Loucy (cell line): ENCODE measurements at regions not wholly inside any gene's neighbourhood (a gene's known extent, or its start where the extent isn't known, plus 50 kb on each side); places are given as distances from the start of the nearest gene placed in this dataset.

Experiments used
- EZH2phosphoT487 ChIP-seq: fragments of 200-600 bp; IDR thresholded peaks from 2 replicates; pipeline ENCODE4 v1.6.1; 2018; ENCODE audit warnings: antibody characterized with exemption, mild to moderate bottlenecking, moderate library complexity, borderline replicate concordance
- TF ChIP-seq, protein P1 (sequence below): fragments of 200-600 bp; sonication (generic); conservative IDR thresholded peaks from 2 replicates; pipeline ENCODE4 v1.5.1; 2014; ENCODE audit warnings: mild to moderate bottlenecking, antibody characterized with exemption, low read length

DNA sequence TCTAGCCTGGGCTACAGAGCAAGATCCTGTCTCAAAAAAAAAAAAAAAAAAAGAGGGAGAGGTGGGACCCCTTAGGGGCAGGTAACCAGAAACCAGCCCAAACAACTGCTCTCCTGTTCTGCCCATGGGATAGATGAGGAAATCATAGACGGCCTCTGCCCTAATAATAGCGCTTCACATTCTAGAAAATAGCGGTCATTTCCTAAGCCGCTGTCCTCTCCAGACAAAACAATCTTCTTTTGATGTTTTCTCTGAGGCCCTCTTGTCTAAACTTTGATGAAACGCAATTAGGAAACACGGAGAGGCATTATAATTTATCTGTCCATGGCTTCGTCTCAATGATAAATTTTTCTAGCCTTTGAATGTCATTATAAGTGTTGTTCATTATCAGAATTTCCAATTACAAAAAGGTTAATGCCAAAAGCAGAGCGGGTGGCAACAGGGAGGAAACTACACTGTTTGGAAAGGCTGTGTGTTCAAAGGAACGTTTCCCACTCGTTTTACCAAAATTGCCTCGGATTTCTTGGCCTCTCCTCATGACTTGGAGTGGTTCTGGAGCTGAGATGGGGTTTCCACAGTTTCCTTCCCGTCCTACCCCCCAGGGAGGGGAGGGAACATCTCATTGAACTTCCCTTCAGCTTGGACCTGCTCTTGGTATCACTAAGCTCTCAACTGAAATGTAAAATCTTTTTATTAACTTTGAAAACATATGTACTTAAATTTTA, 151.6 kb upstream of the ZNF236 start:
- TF ChIP-seq, protein P1, sequence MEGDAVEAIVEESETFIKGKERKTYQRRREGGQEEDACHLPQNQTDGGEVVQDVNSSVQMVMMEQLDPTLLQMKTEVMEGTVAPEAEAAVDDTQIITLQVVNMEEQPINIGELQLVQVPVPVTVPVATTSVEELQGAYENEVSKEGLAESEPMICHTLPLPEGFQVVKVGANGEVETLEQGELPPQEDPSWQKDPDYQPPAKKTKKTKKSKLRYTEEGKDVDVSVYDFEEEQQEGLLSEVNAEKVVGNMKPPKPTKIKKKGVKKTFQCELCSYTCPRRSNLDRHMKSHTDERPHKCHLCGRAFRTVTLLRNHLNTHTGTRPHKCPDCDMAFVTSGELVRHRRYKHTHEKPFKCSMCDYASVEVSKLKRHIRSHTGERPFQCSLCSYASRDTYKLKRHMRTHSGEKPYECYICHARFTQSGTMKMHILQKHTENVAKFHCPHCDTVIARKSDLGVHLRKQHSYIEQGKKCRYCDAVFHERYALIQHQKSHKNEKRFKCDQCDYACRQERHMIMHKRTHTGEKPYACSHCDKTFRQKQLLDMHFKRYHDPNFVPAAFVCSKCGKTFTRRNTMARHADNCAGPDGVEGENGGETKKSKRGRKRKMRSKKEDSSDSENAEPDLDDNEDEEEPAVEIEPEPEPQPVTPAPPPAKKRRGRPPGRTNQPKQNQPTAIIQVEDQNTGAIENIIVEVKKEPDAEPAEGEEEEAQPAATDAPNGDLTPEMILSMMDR: no peak
- TF ChIP-seq EZH2phosphoT487: no peak
